ENCODE measurements at regions not wholly inside any gene's neighbourhood (a gene's known extent, or its start where the extent isn't known, plus 50 kb on each side); places are given as distances from the start of the nearest gene placed in this dataset.

DNA sequence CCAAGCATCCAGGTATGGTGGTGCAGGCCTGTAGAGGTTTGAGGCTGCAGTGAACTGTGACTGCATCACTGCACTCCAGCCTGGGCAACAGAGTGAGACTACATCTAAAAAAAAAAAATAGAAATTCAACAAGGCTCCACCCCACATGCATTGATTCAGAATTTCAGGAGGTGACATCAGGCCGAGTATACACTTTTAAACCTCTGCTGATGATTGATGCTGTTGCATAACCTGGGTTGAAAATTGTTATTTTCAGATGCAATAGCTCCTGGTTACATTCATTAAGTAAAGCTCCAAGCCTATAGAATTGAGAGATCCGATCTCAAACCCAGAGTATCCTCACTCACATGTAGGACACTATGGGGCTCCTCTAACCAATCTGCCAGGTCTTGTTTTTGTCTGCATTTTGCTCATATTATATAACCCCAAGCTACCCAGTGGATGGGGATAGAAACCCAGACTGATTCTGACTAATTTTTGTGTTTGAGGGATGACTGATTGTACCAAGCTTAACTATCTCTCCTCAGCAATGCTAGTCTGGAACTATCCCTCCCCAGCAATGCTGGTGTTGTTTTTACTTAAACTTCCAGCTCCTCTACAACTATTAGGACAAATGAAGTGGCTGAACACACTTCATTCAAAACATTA lies 123.5 kb upstream of the PREP start (continued):
- TF ChIP-seq CHD2 (IDR thresholded peaks at IDR 0.05; ENCODE audit: low read length, partially characterized antibody) (no peak), TEAD4 (IDR thresholded peaks at IDR 0.05; ENCODE audit: borderline replicate concordance, insufficient read depth) (no peak), EZH2phosphoT487 (IDR thresholded peaks at IDR 0.05; ENCODE audit: borderline replicate concordance, low read depth) (no peak)
- TF ChIP-seq, protein P1, sequence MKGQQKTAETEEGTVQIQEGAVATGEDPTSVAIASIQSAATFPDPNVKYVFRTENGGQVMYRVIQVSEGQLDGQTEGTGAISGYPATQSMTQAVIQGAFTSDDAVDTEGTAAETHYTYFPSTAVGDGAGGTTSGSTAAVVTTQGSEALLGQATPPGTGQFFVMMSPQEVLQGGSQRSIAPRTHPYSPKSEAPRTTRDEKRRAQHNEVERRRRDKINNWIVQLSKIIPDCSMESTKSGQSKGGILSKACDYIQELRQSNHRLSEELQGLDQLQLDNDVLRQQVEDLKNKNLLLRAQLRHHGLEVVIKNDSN (IDR thresholded peaks at IDR 0.05; ENCODE audit: borderline replicate concordance, low read depth), result no peak

DNA sequence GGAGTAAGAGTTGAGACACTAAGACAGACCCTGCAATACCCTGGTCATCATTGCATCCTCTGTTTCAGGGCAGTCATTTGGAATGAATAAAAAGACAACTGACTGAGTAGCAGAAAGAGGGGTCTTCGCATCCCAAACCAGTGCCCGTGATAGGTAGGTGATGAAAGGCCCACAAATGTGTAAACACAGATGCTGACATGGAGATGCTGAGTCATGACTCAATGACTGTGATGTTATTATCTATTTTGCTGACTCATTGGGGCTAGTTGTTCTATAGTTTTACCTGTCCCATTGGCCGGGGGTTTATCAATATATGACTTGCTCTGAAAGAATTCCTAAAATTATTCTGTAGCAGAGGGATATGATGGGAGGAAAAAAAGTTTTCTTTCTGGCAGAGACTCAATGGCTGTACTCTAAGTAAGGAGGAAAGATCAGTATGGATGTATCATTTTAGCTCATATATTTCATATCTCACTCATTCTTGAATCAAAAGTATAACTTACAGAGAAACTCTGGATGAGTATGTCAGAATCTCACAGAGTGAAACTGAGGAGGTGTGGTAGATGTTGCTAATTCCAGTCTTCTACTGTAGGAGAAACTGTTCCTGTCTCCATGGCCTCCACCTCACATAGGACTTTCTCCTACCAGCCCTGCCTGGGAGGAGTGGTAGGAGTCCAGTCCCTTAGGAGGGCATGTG lies 119.9 kb upstream of the PREP start:
- ChIA-PET CTCF (no interaction called here), POLR2A (no interaction called here)
- no peaks in the 10 kb centered on the region for H3K79me2 ChIP-seq (ENCODE audit: insufficient read depth)
- H3K9me2 ChIP-seq, result no peaks in the 10 kb centered on the region
- WGBS (ENCODE audit: low lambda C conversion rate), result 50% methylated on average over 3 of the region's 3 CpGs
- H2AFZ ChIP-seq (ENCODE audit: low read depth), result no peak overlapping the region
- H3K4me1 ChIP-seq (ENCODE audit: control insufficient read depth in 1 of 2, insufficient read depth in 2 of 2, low read depth in 1 of 2, low read length in 1 of 2), result no peaks in the 10 kb centered on the region
- no peak overlapping the region for H3K4me3 ChIP-seq (ENCODE audit: low read depth in 2 of 2, low read length in 1 of 2)
- DNase-seq, result no peak
- no peaks in the 10 kb centered on the region for H3K27me3 ChIP-seq (ENCODE audit: insufficient read depth)
- no peaks in the 10 kb centered on the region for H4K20me1 ChIP-seq (ENCODE audit: insufficient read depth)
- no peaks in the 10 kb centered on the region for H3K9me3 ChIP-seq
- TF ChIP-seq FOSL2 (IDR thresholded peaks at IDR 0.05; ENCODE audit: borderline replicate concordance, low read depth) (peak; percentile 10; the same call in 1 of the 2 replicates), RFX5 (IDR thresholded peaks at IDR 0.05; ENCODE audit: low read length) (no peak)
- H3F3A ChIP-seq (replicated peaks; ENCODE audit: insufficient read depth), result no peaks in the 10 kb centered on the region
- no peak overlapping the region for H3K27ac ChIP-seq (ENCODE audit: low read depth in 2 of 2, low read length in 1 of 2)
- no peaks in the 10 kb centered on the region for H3K36me3 ChIP-seq (replicated peaks in 1 of 2; ENCODE audit: control insufficient read depth in 1 of 2, insufficient read depth in 2 of 2, low read length in 1 of 2)
- no peak overlapping the region for H3K4me2 ChIP-seq
- H3K9ac ChIP-seq, result no peak overlapping the region

DNA sequence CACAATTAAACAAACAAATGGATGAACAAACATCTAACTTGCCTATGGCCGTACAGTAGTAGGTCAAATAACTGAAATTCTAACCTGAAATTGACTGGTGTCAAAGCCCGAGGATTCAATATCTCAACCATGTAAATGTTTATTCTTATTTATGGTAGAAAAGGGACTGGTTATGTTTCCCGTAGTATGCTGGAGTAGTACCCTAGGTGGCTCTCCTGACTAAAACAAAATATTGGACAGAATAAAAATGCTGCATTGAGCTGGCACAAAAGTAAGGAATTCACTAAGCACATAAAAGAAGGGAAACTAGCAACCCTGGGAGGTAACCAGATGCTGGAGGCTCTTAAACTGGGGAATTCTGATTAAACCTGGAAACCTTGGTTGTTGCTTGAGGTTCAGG lies 117.1 kb upstream of the PREP start:
- H3K9me3 ChIP-seq, result no peaks in the 10 kb centered on the region
- no peak overlapping the region for H2AFZ ChIP-seq (ENCODE audit: low read depth)
- WGBS (ENCODE audit: low lambda C conversion rate), result 47% methylated on average over 3 of the region's 3 CpGs
- H3F3A ChIP-seq (replicated peaks; ENCODE audit: insufficient read depth), result no peaks in the 10 kb centered on the region
- POLR2A ChIA-PET, result no interaction called here
- H3K4me3 ChIP-seq (ENCODE audit: low read depth in 2 of 2, low read length in 1 of 2), result no peak overlapping the region
- H3K27me3 ChIP-seq (ENCODE audit: insufficient read depth), result no peaks in the 10 kb centered on the region
- no peaks in the 10 kb centered on the region for H4K20me1 ChIP-seq (ENCODE audit: insufficient read depth)
- H3K79me2 ChIP-seq (ENCODE audit: insufficient read depth), result no peaks in the 10 kb centered on the region
- no peaks in the 10 kb centered on the region for H3K36me3 ChIP-seq (replicated peaks in 1 of 2; ENCODE audit: control insufficient read depth in 1 of 2, insufficient read depth in 2 of 2, low read length in 1 of 2)
- H3K27ac ChIP-seq (ENCODE audit: low read depth in 2 of 2, low read length in 1 of 2), result peak overlapping the region in 1 of 2 experiments; percentile 33; a peak in 1 of 4 replicates
- H3K9me2 ChIP-seq, result no peaks in the 10 kb centered on the region
- no peak overlapping the region for H3K4me2 ChIP-seq
- no peaks in the 10 kb centered on the region for H3K4me1 ChIP-seq (ENCODE audit: control insufficient read depth in 1 of 2, insufficient read depth in 2 of 2, low read depth in 1 of 2, low read length in 1 of 2)
- H3K9ac ChIP-seq, result no peak overlapping the region
- DNase-seq, result no peak
- CTCF ChIA-PET, result interaction anchor here (0.8 kb wide), 1 partner anchor 88 kb away, joined by 3 read pairs; no protein-coding TSS in a partner anchor
- TF ChIP-seq TCF12 (IDR thresholded peaks at IDR 0.05) (0 out of 2 replicates have a peak, but pooled peaks have one; percentile 4), GABPA (IDR thresholded peaks at IDR 0.05; ENCODE audit: low read depth) (no peak), RCOR1 (IDR thresholded peaks at IDR 0.05; ENCODE audit: low read length) (no peak), POLR2AphosphoS5 (IDR thresholded peaks at IDR 0.05; ENCODE audit: low read depth, low read length) (no peak), FOXM1 (IDR thresholded peaks at IDR 0.05; ENCODE audit: low read depth) (no peak), EZH2phosphoT487 (IDR thresholded peaks at IDR 0.05; ENCODE audit: borderline replicate concordance, low read depth) (no peak), SMC3 (IDR thresholded peaks at IDR 0.05; ENCODE audit: low read depth, low read length) (peak; percentile 23; the same call in 1 of the 2 replicates), YY1 (IDR thresholded peaks at IDR 0.05; ENCODE audit: low read depth) (no peak), FOXJ3 (CRISPR knock-in tag; IDR thresholded peaks at IDR 0.05) (no peak)
- TF ChIP-seq, protein P2, sequence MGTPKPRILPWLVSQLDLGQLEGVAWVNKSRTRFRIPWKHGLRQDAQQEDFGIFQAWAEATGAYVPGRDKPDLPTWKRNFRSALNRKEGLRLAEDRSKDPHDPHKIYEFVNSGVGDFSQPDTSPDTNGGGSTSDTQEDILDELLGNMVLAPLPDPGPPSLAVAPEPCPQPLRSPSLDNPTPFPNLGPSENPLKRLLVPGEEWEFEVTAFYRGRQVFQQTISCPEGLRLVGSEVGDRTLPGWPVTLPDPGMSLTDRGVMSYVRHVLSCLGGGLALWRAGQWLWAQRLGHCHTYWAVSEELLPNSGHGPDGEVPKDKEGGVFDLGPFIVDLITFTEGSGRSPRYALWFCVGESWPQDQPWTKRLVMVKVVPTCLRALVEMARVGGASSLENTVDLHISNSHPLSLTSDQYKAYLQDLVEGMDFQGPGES (IDR thresholded peaks at IDR 0.05; ENCODE audit: low read depth, low read length), result no peak
- TF ChIP-seq, protein P1 (IDR thresholded peaks at IDR 0.05; ENCODE audit: borderline replicate concordance, low read depth), result no peak
- TF ChIP-seq, protein P3, sequence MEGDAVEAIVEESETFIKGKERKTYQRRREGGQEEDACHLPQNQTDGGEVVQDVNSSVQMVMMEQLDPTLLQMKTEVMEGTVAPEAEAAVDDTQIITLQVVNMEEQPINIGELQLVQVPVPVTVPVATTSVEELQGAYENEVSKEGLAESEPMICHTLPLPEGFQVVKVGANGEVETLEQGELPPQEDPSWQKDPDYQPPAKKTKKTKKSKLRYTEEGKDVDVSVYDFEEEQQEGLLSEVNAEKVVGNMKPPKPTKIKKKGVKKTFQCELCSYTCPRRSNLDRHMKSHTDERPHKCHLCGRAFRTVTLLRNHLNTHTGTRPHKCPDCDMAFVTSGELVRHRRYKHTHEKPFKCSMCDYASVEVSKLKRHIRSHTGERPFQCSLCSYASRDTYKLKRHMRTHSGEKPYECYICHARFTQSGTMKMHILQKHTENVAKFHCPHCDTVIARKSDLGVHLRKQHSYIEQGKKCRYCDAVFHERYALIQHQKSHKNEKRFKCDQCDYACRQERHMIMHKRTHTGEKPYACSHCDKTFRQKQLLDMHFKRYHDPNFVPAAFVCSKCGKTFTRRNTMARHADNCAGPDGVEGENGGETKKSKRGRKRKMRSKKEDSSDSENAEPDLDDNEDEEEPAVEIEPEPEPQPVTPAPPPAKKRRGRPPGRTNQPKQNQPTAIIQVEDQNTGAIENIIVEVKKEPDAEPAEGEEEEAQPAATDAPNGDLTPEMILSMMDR (IDR thresholded peaks at IDR 0.05), result peak; percentile 47
